Neural crest cell (in vitro differentiated cells): ENCODE measurements at regions not wholly inside any gene's neighbourhood (a gene's known extent, or its start where the extent isn't known, plus 50 kb on each side); places are given as distances from the start of the nearest gene placed in this dataset.

Experiments
- DNase-seq: peaks from one replicate; pipeline ENCODE4 v3.0.0; 2021; ENCODE audit warnings: low read depth, mixed read lengths, low spot score
- H3K27ac Mint-ChIP-seq: one replicate; pipeline ENCODE4 v1.8.0; 2021; ENCODE audit warnings: mild to moderate bottlenecking, mixed read lengths; ENCODE audit not compliant: unreplicated experiment
- H3K27me3 Mint-ChIP-seq: 2 replicates; pipeline ENCODE4 v1.8.0; 2021; ENCODE audit warnings: low read depth, mild to moderate bottlenecking, mixed read lengths
- H3K36me3 Mint-ChIP-seq: 2 replicates; pipeline ENCODE4 v1.8.0; 2021; ENCODE audit warnings: low read depth, mild to moderate bottlenecking, mixed read lengths
- H3K4me1 Mint-ChIP-seq: 2 replicates; pipeline ENCODE4 v1.8.0; 2021; ENCODE audit warnings: mixed read lengths
- H3K4me3 Mint-ChIP-seq: one replicate; pipeline ENCODE4 v1.8.0; 2021; ENCODE audit warnings: mild to moderate bottlenecking, mixed read lengths
- H3K9me3 Mint-ChIP-seq: 2 replicates; pipeline ENCODE4 v1.8.0; 2021; ENCODE audit warnings: mixed read lengths
- CTCF ChIP-seq: fragments of 200-600 bp; sonication (generic); conservative IDR thresholded peaks from 2 replicates; pipeline ENCODE4 v1.5.0; 2021; ENCODE audit warnings: antibody characterized with exemption, mild to moderate bottlenecking

- DNase-seq: no peak
Measured at GRCh38 chr21:15264084-15264665, 199.4 kb upstream of the NRIP1 start.

GRCh38 chr21:15272171-15272570 lies 207.4 kb upstream of the NRIP1 start:
- TF ChIP-seq CTCF: no peak
- Mint-ChIP-seq H3K27me3 (no peaks in the 10 kb centered on the region), H3K4me3 (no peak overlapping the region), H3K36me3 (no peaks in the 10 kb centered on the region), H3K9me3 (peaks cover 2% of the 10 kb centered on the region), H3K4me1 (peaks cover 9% of the 10 kb centered on the region), H3K27ac (no peak overlapping the region)
- no peak for DNase-seq

More at GRCh38 chr21:15264084-15264665, 199.4 kb upstream of the NRIP1 start:
- TF ChIP-seq CTCF: no peak
- Mint-ChIP-seq H3K4me1 (no peaks in the 10 kb centered on the region), H3K9me3 (peaks cover 9% of the 10 kb centered on the region), H3K27ac (no peak overlapping the region), H3K4me3 (no peak overlapping the region), H3K27me3 (no peaks in the 10 kb centered on the region), H3K36me3 (peaks cover 3% of the 10 kb centered on the region)

- H3K27ac Mint-ChIP-seq: no peak overlapping the region
- H3K36me3 Mint-ChIP-seq: no peaks in the 10 kb centered on the region
- DNase-seq: no peak
- peaks cover 2% of the 10 kb centered on the region for H3K9me3 Mint-ChIP-seq
- peaks cover 9% of the 10 kb centered on the region for H3K4me1 Mint-ChIP-seq
- TF ChIP-seq CTCF: no peak
- H3K4me3 Mint-ChIP-seq: no peak overlapping the region
- H3K27me3 Mint-ChIP-seq: no peaks in the 10 kb centered on the region
Measured at GRCh38 chr21:15272591-15272990, 207.8 kb upstream of the NRIP1 start.

GRCh38 chr21:15273244-15273643 lies 208.4 kb upstream of the NRIP1 start:
- H3K4me1 Mint-ChIP-seq: peaks cover 9% of the 10 kb centered on the region
- no peak for DNase-seq
- no peak for TF ChIP-seq CTCF
- no peaks in the 10 kb centered on the region for H3K36me3 Mint-ChIP-seq
- H3K9me3 Mint-ChIP-seq: peaks cover 2% of the 10 kb centered on the region
- no peaks in the 10 kb centered on the region for H3K27me3 Mint-ChIP-seq
- no peak overlapping the region for H3K4me3 Mint-ChIP-seq
- no peak overlapping the region for H3K27ac Mint-ChIP-seq

GRCh38 chr21:15274701-15275485 lies 210.1 kb upstream of the NRIP1 start:
- Mint-ChIP-seq H3K36me3 (no peaks in the 10 kb centered on the region), H3K9me3 (peaks cover 2% of the 10 kb centered on the region), H3K27ac (no peak overlapping the region), H3K4me1 (peaks cover 9% of the 10 kb centered on the region), H3K27me3 (no peaks in the 10 kb centered on the region), H3K4me3 (no peak overlapping the region)
- DNase-seq: no peak
- no peak for TF ChIP-seq CTCF
